ENCODE measurements at regions not wholly inside any gene's neighbourhood (a gene's known extent, or its start where the extent isn't known, plus 50 kb on each side); places are given as distances from the start of the nearest gene placed in this dataset.

DNA sequence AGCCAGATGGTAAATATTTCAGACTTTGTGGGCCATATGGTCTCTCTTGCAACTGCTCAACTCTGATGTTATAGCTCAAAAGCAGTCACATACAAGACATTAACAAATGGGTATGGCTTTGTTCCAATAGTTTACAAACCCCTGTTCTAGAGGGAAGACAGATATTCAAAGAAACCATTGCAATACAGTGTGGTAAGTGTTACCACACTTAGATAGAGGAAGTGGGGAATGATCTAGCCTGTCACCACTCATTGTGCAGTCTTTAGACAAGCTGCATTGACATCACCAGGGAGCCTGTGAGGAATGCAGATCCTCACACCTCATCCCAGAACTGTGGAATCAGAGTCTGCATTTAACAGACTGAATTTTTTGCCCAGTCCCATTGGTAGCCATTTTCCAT, 80.0 kb upstream of the RGS6 start:
- FAIRE-seq (no peak), DNase-seq (ENCODE audit: low read depth) (no peak)
- Mint-ChIP-seq H3K4me3 (ENCODE audit: unreplicated experiment) (no peak overlapping the region), H3K4me1 (ENCODE audit: low read depth, unreplicated experiment) (peaks cover 19% of the 10 kb centered on the region), H3K9me3 (ENCODE audit: unreplicated experiment) (no peaks in the 10 kb centered on the region), H3K36me3 (ENCODE audit: low read depth, unreplicated experiment) (no peaks in the 10 kb centered on the region), H3K27ac (ENCODE audit: unreplicated experiment) (peak overlapping the region; percentile 1), H3K27me3 (ENCODE audit: low read depth, unreplicated experiment) (no peaks in the 10 kb centered on the region)
- H3K4me2 ChIP-seq (ENCODE audit: low read length) = no peak overlapping the region
- no peaks in the 10 kb centered on the region for H3K27me3 ChIP-seq (ENCODE audit: insufficient read depth, low read length)
- no peaks in the 10 kb centered on the region for H3K9me3 ChIP-seq (ENCODE audit: insufficient read depth, low read depth, low read length)
- no peaks in the 10 kb centered on the region for H3K79me2 ChIP-seq (ENCODE audit: insufficient read depth, low read length)
- no peaks in the 10 kb centered on the region for H4K20me1 ChIP-seq (ENCODE audit: insufficient read depth, low read length)
- no peak overlapping the region for H2AFZ ChIP-seq (ENCODE audit: low read depth, low read length)
- no peak overlapping the region for H3K4me3 ChIP-seq (ENCODE audit: insufficient read depth, low read depth, low read length)
- TF ChIP-seq, protein P1, sequence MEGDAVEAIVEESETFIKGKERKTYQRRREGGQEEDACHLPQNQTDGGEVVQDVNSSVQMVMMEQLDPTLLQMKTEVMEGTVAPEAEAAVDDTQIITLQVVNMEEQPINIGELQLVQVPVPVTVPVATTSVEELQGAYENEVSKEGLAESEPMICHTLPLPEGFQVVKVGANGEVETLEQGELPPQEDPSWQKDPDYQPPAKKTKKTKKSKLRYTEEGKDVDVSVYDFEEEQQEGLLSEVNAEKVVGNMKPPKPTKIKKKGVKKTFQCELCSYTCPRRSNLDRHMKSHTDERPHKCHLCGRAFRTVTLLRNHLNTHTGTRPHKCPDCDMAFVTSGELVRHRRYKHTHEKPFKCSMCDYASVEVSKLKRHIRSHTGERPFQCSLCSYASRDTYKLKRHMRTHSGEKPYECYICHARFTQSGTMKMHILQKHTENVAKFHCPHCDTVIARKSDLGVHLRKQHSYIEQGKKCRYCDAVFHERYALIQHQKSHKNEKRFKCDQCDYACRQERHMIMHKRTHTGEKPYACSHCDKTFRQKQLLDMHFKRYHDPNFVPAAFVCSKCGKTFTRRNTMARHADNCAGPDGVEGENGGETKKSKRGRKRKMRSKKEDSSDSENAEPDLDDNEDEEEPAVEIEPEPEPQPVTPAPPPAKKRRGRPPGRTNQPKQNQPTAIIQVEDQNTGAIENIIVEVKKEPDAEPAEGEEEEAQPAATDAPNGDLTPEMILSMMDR (IDR thresholded peaks at IDR 0.05; ENCODE audit: insufficient read depth, low read depth, low read length) = no peak
- TF ChIP-seq EZH2 (IDR thresholded peaks at IDR 0.05; ENCODE audit: insufficient read depth, low read length) = no peak
- no peaks in the 10 kb centered on the region for H3K36me3 ChIP-seq (ENCODE audit: insufficient read depth, low read length)
- H3K9ac ChIP-seq (ENCODE audit: low read length) = no peak overlapping the region
- no peaks in the 10 kb centered on the region for H3K4me1 ChIP-seq (ENCODE audit: insufficient read depth, low read length)
- H3K27ac ChIP-seq (ENCODE audit: low read depth, low read length) = no peak overlapping the region

- Histone ChIP-seq H2AFZ (ENCODE audit: low read depth, low read length) (no peak overlapping the region), H3K9me3 (ENCODE audit: insufficient read depth, low read depth, low read length) (no peaks in the 10 kb centered on the region), H3K36me3 (ENCODE audit: insufficient read depth, low read length) (no peaks in the 10 kb centered on the region), H3K79me2 (ENCODE audit: insufficient read depth, low read length) (no peaks in the 10 kb centered on the region), H3K27ac (ENCODE audit: low read depth, low read length) (no peak overlapping the region), H3K4me2 (ENCODE audit: low read length) (no peak overlapping the region), H3K4me3 (ENCODE audit: insufficient read depth, low read depth, low read length) (no peak overlapping the region), H3K4me1 (ENCODE audit: insufficient read depth, low read length) (no peaks in the 10 kb centered on the region), H4K20me1 (ENCODE audit: insufficient read depth, low read length) (no peaks in the 10 kb centered on the region), H3K27me3 (ENCODE audit: insufficient read depth, low read length) (no peaks in the 10 kb centered on the region), H3K9ac (ENCODE audit: low read length) (no peak overlapping the region)
- DNase-seq (ENCODE audit: low read depth) (peak; percentile 30), FAIRE-seq (no peak)
- Mint-ChIP-seq H3K4me3 (ENCODE audit: unreplicated experiment) (no peak overlapping the region), H3K36me3 (ENCODE audit: low read depth, unreplicated experiment) (no peaks in the 10 kb centered on the region), H3K4me1 (ENCODE audit: low read depth, unreplicated experiment) (peaks cover 14% of the 10 kb centered on the region), H3K9me3 (ENCODE audit: unreplicated experiment) (peaks cover 2% of the 10 kb centered on the region), H3K27me3 (ENCODE audit: low read depth, unreplicated experiment) (no peaks in the 10 kb centered on the region), H3K27ac (ENCODE audit: unreplicated experiment) (peak overlapping the region; percentile 13)
- TF ChIP-seq, protein P1 (IDR thresholded peaks at IDR 0.05; ENCODE audit: insufficient read depth, low read depth, low read length) = peak; percentile 74
- no peak for TF ChIP-seq EZH2 (IDR thresholded peaks at IDR 0.05; ENCODE audit: insufficient read depth, low read length)
Measured at GRCh38 chr14:71855399-71856036, 76.7 kb upstream of the RGS6 start.

GRCh38 chr14:71856199-71856919, 75.9 kb upstream of the RGS6 start:
- no peaks in the 10 kb centered on the region for H4K20me1 ChIP-seq (ENCODE audit: insufficient read depth, low read length)

More at GRCh38 chr14:71856199-71856919, 75.9 kb upstream of the RGS6 start:
- peak overlapping the region; percentile 38 for H2AFZ ChIP-seq (ENCODE audit: low read depth, low read length)
- Mint-ChIP-seq H3K36me3 (ENCODE audit: low read depth, unreplicated experiment) (no peaks in the 10 kb centered on the region), H3K4me3 (ENCODE audit: unreplicated experiment) (no peak overlapping the region), H3K9me3 (ENCODE audit: unreplicated experiment) (peaks cover 2% of the 10 kb centered on the region), H3K27ac (ENCODE audit: unreplicated experiment) (peak overlapping the region; percentile 48), H3K4me1 (ENCODE audit: low read depth, unreplicated experiment) (peaks cover 14% of the 10 kb centered on the region), H3K27me3 (ENCODE audit: low read depth, unreplicated experiment) (no peaks in the 10 kb centered on the region)
- H3K4me3 ChIP-seq (ENCODE audit: insufficient read depth, low read depth, low read length) = no peak overlapping the region
- H3K9me3 ChIP-seq (ENCODE audit: insufficient read depth, low read depth, low read length) = no peaks in the 10 kb centered on the region
- FAIRE-seq = no peak
- TF ChIP-seq EZH2 (IDR thresholded peaks at IDR 0.05; ENCODE audit: insufficient read depth, low read length) = no peak
- TF ChIP-seq, protein P1 (IDR thresholded peaks at IDR 0.05; ENCODE audit: insufficient read depth, low read depth, low read length) = no peak
- no peak for DNase-seq (ENCODE audit: low read depth)
- no peak overlapping the region for H3K9ac ChIP-seq (ENCODE audit: low read length)
- H3K4me1 ChIP-seq (ENCODE audit: insufficient read depth, low read length) = no peaks in the 10 kb centered on the region
- no peaks in the 10 kb centered on the region for H3K27me3 ChIP-seq (ENCODE audit: insufficient read depth, low read length)
- no peak overlapping the region for H3K27ac ChIP-seq (ENCODE audit: low read depth, low read length)
- H3K36me3 ChIP-seq (ENCODE audit: insufficient read depth, low read length) = no peaks in the 10 kb centered on the region
- no peaks in the 10 kb centered on the region for H3K79me2 ChIP-seq (ENCODE audit: insufficient read depth, low read length)
- no peak overlapping the region for H3K4me2 ChIP-seq (ENCODE audit: low read length)
